ENCODE measurements at regions not wholly inside any gene's neighbourhood (a gene's known extent, or its start where the extent isn't known, plus 50 kb on each side); places are given as distances from the start of the nearest gene placed in this dataset.
A peak's percentile ranks its signal among the peaks of the same experiment; 100 is the strongest.

DNA sequence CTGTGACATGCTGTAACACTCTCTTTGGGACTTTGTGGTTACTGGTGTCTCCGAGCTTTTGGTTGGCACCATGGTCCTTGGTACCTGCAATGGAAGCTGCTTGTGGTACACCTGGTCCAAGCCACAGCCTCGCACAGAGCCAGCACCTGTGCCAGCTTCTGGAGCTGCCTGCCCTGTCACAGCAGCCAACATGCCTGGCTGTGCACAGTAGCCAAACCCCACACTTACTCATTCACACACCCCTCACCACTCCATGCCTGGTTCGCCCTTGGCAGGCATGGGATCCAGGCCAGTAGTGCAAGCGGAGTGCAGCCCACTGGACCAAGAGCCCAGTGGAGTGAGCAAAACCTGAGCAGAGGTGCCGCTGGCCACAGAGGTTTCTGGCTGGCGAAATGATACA, 459.9 kb downstream of the TBC1D32 start:
- no peak overlapping the region for H3K4me3 Mint-ChIP-seq
- H3K9me3 Mint-ChIP-seq, result peaks cover 1 to 7% (median 5%) of the 10 kb centered on the region in 3 donors
- H3K27ac Mint-ChIP-seq, result no peak overlapping the region
- Histone ChIP-seq H3K4me3 (ENCODE audit: control insufficient read depth in 1 of 2, extremely low read depth in 1 of 2, low read length in 1 of 2) (no peak overlapping the region), H3K9me3 (no peaks in the 10 kb centered on the region), H3K27ac (ENCODE audit: low read length) (no peak overlapping the region), H3K36me3 (ENCODE audit: control insufficient read depth in 2 of 2, extremely low read depth in 1 of 2, insufficient read depth in 1 of 2, low read length in 1 of 2) (no peaks in the 10 kb centered on the region), H3K27me3 (replicated peaks in 1 of 2; ENCODE audit: control insufficient read depth in 2 of 2, extremely low read depth in 1 of 2, insufficient read depth in 2 of 2, low read length in 1 of 2) (peaks cover 0 to 6% of the 10 kb centered on the region in 2 experiments), H3K4me1 (ENCODE audit: control insufficient read depth in 1 of 2, extremely low read depth in 1 of 2, insufficient read depth in 2 of 2, low read length in 2 of 2) (no peaks in the 10 kb centered on the region)
- no peaks in the 10 kb centered on the region for H3K36me3 Mint-ChIP-seq
- ChIA-PET CTCF (no interaction called here), POLR2A (no interaction called here)
- H3K27me3 Mint-ChIP-seq, result no peaks in the 10 kb centered on the region
- DNase-seq (no peak), ATAC-seq (replicated peaks in 1 of 4) (no peak)
- WGBS (ENCODE audit: insufficient coverage), result 68% methylated on average over 4 of the region's 6 CpGs
- H3K4me1 Mint-ChIP-seq, result no peaks in the 10 kb centered on the region

DNA sequence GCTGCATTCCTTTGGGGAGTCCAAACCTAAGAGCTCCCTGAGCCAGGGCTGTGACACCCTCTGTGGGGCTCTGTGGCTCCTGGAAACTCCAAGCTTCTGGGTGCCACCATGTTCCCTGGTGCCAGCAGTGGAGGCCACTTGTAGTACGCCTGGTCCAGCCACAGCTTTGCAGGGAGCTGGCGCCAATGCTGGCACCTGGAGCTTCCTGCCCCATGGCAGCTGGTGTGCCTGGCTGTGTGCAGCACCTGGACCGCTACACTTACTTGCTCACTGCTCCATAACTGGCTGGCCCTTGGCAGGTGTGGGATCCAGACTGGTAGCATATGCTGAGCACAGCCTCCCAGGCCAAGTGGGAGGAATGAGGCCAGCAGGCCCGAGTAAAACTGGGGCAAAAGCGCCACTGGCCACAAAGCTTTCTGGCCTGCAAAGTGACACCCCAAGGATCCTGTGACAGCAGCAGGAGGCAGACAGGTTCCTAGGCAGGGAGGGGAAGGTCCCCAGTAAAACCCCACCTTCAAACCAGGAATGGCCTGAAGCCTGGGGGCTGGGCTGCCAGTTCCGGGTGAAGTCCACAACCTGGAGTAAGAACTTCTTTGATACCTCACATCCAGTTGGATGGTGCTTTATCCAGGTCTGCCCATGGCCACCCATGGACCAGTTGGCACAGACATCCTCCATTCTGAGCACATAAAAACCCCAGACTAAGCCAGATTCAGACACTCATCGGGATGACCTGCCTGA, 461.0 kb downstream of the TBC1D32 start:
- DNase-seq, result no peak
- Mint-ChIP-seq H3K4me3 (no peak overlapping the region), H3K9me3 (peaks cover 0 to 7% (median 5%) of the 10 kb centered on the region in 3 donors), H3K27me3 (no peaks in the 10 kb centered on the region), H3K36me3 (no peaks in the 10 kb centered on the region), H3K4me1 (no peaks in the 10 kb centered on the region), H3K27ac (no peak overlapping the region)
- H3K9me3 ChIP-seq, result no peaks in the 10 kb centered on the region
- peaks cover 0 to 6% of the 10 kb centered on the region in 2 experiments for H3K27me3 ChIP-seq (replicated peaks in 1 of 2; ENCODE audit: control insufficient read depth in 2 of 2, extremely low read depth in 1 of 2, insufficient read depth in 2 of 2, low read length in 1 of 2)
- POLR2A ChIA-PET, result interaction anchor here in 1 of 2 donors (0.6 kb wide), 1 partner anchor 83 kb away, joined by 7 read pairs; no protein-coding TSS in a partner anchor
- H3K4me1 ChIP-seq (ENCODE audit: control insufficient read depth in 1 of 2, extremely low read depth in 1 of 2, insufficient read depth in 2 of 2, low read length in 2 of 2), result no peaks in the 10 kb centered on the region
- WGBS (ENCODE audit: insufficient coverage), result 97% methylated on average over 5 of the region's 7 CpGs
- ATAC-seq (replicated peaks in 1 of 4), result no peak
- H3K36me3 ChIP-seq (ENCODE audit: control insufficient read depth in 2 of 2, extremely low read depth in 1 of 2, insufficient read depth in 1 of 2, low read length in 1 of 2), result no peaks in the 10 kb centered on the region
- CTCF ChIA-PET, result interaction anchor here in 1 of 2 donors (0.6 kb wide), 1 partner anchor 30 kb away, joined by 3 read pairs; no protein-coding TSS in a partner anchor
- H3K27ac ChIP-seq (ENCODE audit: low read length), result no peak overlapping the region
- no peak overlapping the region for H3K4me3 ChIP-seq (ENCODE audit: control insufficient read depth in 1 of 2, extremely low read depth in 1 of 2, low read length in 1 of 2)

DNA sequence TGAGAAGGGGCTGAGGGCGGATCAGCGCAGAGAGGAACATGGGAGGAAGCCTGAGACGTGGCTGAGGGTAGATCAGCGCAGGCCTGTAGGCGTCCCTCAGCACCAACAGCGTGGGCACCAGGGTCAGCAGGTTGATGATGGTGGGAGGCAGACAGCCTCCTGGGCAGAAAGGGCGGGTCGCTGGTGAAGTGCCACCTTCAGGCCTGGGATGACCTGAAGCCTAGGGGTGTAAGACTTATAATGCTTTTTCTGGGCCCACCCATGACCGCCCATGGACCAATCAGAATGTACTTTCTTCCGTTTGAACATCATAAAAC, 462.1 kb downstream of the TBC1D32 start:
- no peaks in the 10 kb centered on the region for H3K36me3 Mint-ChIP-seq
- ATAC-seq (replicated peaks in 1 of 4) (no peak), DNase-seq (no peak)
- H3K36me3 ChIP-seq (ENCODE audit: control insufficient read depth in 2 of 2, extremely low read depth in 1 of 2, insufficient read depth in 1 of 2, low read length in 1 of 2), result no peaks in the 10 kb centered on the region
- H3K4me3 ChIP-seq (ENCODE audit: control insufficient read depth in 1 of 2, extremely low read depth in 1 of 2, low read length in 1 of 2), result no peak overlapping the region
- no peaks in the 10 kb centered on the region for H3K27me3 Mint-ChIP-seq
- H3K27ac Mint-ChIP-seq, result no peak overlapping the region
- peaks cover 0 to 6% of the 10 kb centered on the region in 2 experiments for H3K27me3 ChIP-seq (replicated peaks in 1 of 2; ENCODE audit: control insufficient read depth in 2 of 2, extremely low read depth in 1 of 2, insufficient read depth in 2 of 2, low read length in 1 of 2)
- CTCF ChIA-PET, result no interaction called here
- POLR2A ChIA-PET, result no interaction called here
- WGBS (ENCODE audit: insufficient coverage), result 84% methylated on average over 10 of the region's 10 CpGs
- no peaks in the 10 kb centered on the region for H3K4me1 Mint-ChIP-seq
- peaks cover 0 to 3% (median 0%) of the 10 kb centered on the region in 3 donors for H3K9me3 Mint-ChIP-seq
- no peak overlapping the region for H3K4me3 Mint-ChIP-seq
- H3K9me3 ChIP-seq, result no peaks in the 10 kb centered on the region
- H3K27ac ChIP-seq (ENCODE audit: low read length), result no peak overlapping the region
- no peaks in the 10 kb centered on the region for H3K4me1 ChIP-seq (ENCODE audit: control insufficient read depth in 1 of 2, extremely low read depth in 1 of 2, insufficient read depth in 2 of 2, low read length in 2 of 2)

DNA sequence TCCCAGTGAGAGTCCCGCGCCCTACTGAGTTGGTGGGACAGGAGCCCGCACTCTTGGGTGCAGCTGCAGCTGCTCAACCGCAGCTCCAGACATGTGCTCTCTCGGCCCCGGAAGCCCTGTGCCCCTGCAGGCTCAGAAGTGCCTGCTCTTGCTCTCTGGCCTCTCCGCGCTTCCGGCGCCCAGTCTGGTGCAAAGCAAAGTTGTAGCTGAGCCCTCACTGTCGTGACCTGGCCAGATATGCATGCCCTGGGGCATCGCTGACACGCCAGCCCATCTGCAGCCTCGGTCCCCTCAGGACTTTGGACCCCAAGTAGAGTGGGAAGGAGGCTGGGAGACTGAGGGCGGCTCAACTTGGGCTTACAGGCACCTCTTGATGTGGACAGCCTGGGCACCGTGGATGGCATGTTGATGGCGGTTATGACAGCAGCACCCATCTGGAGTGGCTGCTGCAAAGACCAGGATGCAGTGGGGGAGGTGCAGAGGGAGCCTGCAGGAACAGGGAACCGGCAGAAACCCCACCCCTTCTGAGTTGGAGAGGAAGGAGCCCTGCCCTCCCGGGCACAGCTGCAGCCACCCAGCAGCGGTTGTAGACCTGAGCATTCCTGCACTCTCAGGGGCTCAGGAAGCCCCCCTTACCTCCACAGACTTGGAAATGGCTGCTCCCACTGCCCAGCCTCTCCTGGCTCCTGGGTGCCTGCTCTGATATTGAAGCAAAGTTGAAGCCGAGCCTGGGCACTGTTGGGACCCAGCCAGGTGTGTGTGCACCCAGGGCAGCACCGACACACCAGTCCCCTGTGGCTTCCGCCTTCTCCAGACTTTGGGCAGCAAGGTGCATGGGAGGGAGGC, 462.6 kb downstream of the TBC1D32 start:
- H3K27ac ChIP-seq (ENCODE audit: low read length), result no peak overlapping the region
- peak in 1 of 4 experiments; percentile 20 for ATAC-seq (replicated peaks in 1 of 4)

DNA sequence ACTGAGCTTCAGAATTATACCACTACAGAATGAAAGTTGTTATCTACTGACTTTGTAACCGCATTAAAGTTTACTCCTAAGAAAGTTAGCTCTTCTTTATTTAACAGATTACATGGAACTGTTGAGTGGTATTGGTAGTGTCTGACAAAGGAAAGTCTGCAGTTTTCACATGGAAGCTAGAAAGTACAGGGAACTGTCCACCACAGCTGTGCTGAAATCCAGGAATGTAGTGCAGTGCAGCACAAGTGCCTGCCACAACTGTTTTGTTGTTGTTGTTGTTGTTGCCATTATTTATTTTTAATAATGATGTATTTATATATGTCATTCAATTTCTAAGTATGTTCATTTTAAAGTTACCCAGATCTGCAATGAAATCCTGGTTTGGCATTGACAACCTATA, 464.9 kb downstream of the TBC1D32 start:
- Histone ChIP-seq H3K27ac (ENCODE audit: low read length) (no peak overlapping the region), H3K4me1 (ENCODE audit: control insufficient read depth in 1 of 2, extremely low read depth in 1 of 2, insufficient read depth in 2 of 2, low read length in 2 of 2) (no peaks in the 10 kb centered on the region), H3K9me3 (no peaks in the 10 kb centered on the region), H3K4me3 (ENCODE audit: control insufficient read depth in 1 of 2, extremely low read depth in 1 of 2, low read length in 1 of 2) (no peak overlapping the region), H3K27me3 (replicated peaks in 1 of 2; ENCODE audit: control insufficient read depth in 2 of 2, extremely low read depth in 1 of 2, insufficient read depth in 2 of 2, low read length in 1 of 2) (peaks cover 0 to 6% of the 10 kb centered on the region in 2 experiments), H3K36me3 (ENCODE audit: control insufficient read depth in 2 of 2, extremely low read depth in 1 of 2, insufficient read depth in 1 of 2, low read length in 1 of 2) (no peaks in the 10 kb centered on the region)
- Mint-ChIP-seq H3K4me3 (no peak overlapping the region), H3K36me3 (no peaks in the 10 kb centered on the region), H3K4me1 (no peaks in the 10 kb centered on the region), H3K27ac (no peak overlapping the region), H3K9me3 (peaks cover 0 to 3% (median 0%) of the 10 kb centered on the region in 3 donors), H3K27me3 (no peaks in the 10 kb centered on the region)
- ChIA-PET POLR2A (no interaction called here), CTCF (no interaction called here)
- ATAC-seq (replicated peaks in 1 of 4), result no peak
- no CpG with 5 or more reads among the region's 1 CpG for WGBS (ENCODE audit: insufficient coverage)
- no peak for DNase-seq

More for the DNA sequence above, 462.6 kb downstream of the TBC1D32 start:
- no peak overlapping the region for H3K4me3 Mint-ChIP-seq
- H3K36me3 Mint-ChIP-seq, result no peaks in the 10 kb centered on the region
- Histone ChIP-seq H3K4me1 (ENCODE audit: control insufficient read depth in 1 of 2, extremely low read depth in 1 of 2, insufficient read depth in 2 of 2, low read length in 2 of 2) (no peaks in the 10 kb centered on the region), H3K9me3 (no peaks in the 10 kb centered on the region), H3K27me3 (replicated peaks in 1 of 2; ENCODE audit: control insufficient read depth in 2 of 2, extremely low read depth in 1 of 2, insufficient read depth in 2 of 2, low read length in 1 of 2) (peaks cover 0 to 6% of the 10 kb centered on the region in 2 experiments), H3K36me3 (ENCODE audit: control insufficient read depth in 2 of 2, extremely low read depth in 1 of 2, insufficient read depth in 1 of 2, low read length in 1 of 2) (no peaks in the 10 kb centered on the region), H3K4me3 (ENCODE audit: control insufficient read depth in 1 of 2, extremely low read depth in 1 of 2, low read length in 1 of 2) (no peak overlapping the region)
- no peaks in the 10 kb centered on the region for H3K4me1 Mint-ChIP-seq
- 87% methylated on average over 19 of the region's 23 CpGs for WGBS (ENCODE audit: insufficient coverage)
- peaks cover 0 to 3% (median 0%) of the 10 kb centered on the region in 3 donors for H3K9me3 Mint-ChIP-seq
- ChIA-PET CTCF (no interaction called here), POLR2A (no interaction called here)
- no peak for DNase-seq
- no peak overlapping the region for H3K27ac Mint-ChIP-seq
- no peaks in the 10 kb centered on the region for H3K27me3 Mint-ChIP-seq

DNA sequence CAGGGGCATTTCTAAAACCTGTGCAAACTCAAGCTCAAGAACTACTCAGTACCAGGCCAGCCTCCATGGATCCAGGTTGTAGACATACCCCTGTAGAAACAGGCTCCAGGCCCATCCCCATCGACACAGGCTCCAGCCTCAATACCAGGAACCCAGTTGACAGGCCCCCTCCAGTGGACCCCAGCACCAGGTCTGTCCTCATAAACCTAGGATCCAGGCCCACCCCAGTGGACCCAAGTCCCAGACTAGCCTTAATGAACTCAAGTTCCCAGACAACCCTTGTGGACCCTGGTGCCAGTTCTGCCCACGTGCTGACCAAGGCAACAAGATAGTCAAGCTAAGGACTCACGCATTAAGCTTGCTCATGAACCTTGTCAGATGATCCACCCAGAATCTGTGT, 476.9 kb downstream of the TBC1D32 start:
- Histone ChIP-seq H3K27me3 (replicated peaks in 1 of 2; ENCODE audit: control insufficient read depth in 2 of 2, extremely low read depth in 1 of 2, insufficient read depth in 2 of 2, low read length in 1 of 2) (no peaks in the 10 kb centered on the region), H3K27ac (ENCODE audit: low read length) (no peak overlapping the region), H3K9me3 (no peaks in the 10 kb centered on the region), H3K36me3 (ENCODE audit: control insufficient read depth in 2 of 2, extremely low read depth in 1 of 2, insufficient read depth in 1 of 2, low read length in 1 of 2) (no peaks in the 10 kb centered on the region), H3K4me1 (ENCODE audit: control insufficient read depth in 1 of 2, extremely low read depth in 1 of 2, insufficient read depth in 2 of 2, low read length in 2 of 2) (no peaks in the 10 kb centered on the region), H3K4me3 (ENCODE audit: control insufficient read depth in 1 of 2, extremely low read depth in 1 of 2, low read length in 1 of 2) (no peak overlapping the region)
- ATAC-seq (replicated peaks in 1 of 4) (no peak), DNase-seq (no peak)
- H3K4me1 Mint-ChIP-seq, result no peaks in the 10 kb centered on the region
- no peaks in the 10 kb centered on the region for H3K9me3 Mint-ChIP-seq
- 89% methylated on average over 3 of the region's 3 CpGs for WGBS (ENCODE audit: insufficient coverage)
- CTCF ChIA-PET, result no interaction called here
- H3K27ac Mint-ChIP-seq, result no peak overlapping the region
- POLR2A ChIA-PET, result no interaction called here
- H3K27me3 Mint-ChIP-seq, result no peaks in the 10 kb centered on the region
- H3K36me3 Mint-ChIP-seq, result no peaks in the 10 kb centered on the region
- H3K4me3 Mint-ChIP-seq, result no peak overlapping the region
